ENCODE measurements at regions not wholly inside any gene's neighbourhood (a gene's known extent, or its start where the extent isn't known, plus 50 kb on each side); places are given as distances from the start of the nearest gene placed in this dataset.
"Not testable (repeated sequence)": the region's sequence is repeated elsewhere in the genome, so short reads cannot be mapped to it uniquely, and the experiment has no call there.

GRCh38 chr12:68514807-68515411 lies 95.8 kb upstream of the RAP1B start:
- in situ Hi-C loops (cut with HindIII; ENCODE audit: low pct_unique_long_range_greater_than_20kb, low sequenced_read_pairs): no loop called here
- no peak for DNase-seq (ENCODE audit: low read depth)

GRCh38 chr12:68515793-68516192 lies 94.9 kb upstream of the RAP1B start:
- no peak for DNase-seq (ENCODE audit: low read depth)
- in situ Hi-C loops (cut with HindIII; ENCODE audit: low pct_unique_long_range_greater_than_20kb, low sequenced_read_pairs): no loop called here

GRCh38 chr12:68521321-68521839 lies 89.3 kb upstream of the RAP1B start:
- in situ Hi-C loops (cut with HindIII; ENCODE audit: low pct_unique_long_range_greater_than_20kb, low sequenced_read_pairs): no loop called here
- peak; percentile 90 for DNase-seq (ENCODE audit: low read depth)

GRCh38 chr12:68521848-68522502 lies 88.7 kb upstream of the RAP1B start:
- in situ Hi-C loops (cut with HindIII; ENCODE audit: low pct_unique_long_range_greater_than_20kb, low sequenced_read_pairs): no loop called here
- no peak for DNase-seq (ENCODE audit: low read depth)

- DNase-seq (ENCODE audit: low read depth): no peak
- in situ Hi-C loops (cut with HindIII; ENCODE audit: low pct_unique_long_range_greater_than_20kb, low sequenced_read_pairs): no loop called here
These were observed 81.2 kb upstream of the RAP1B start for GRCh38 chr12:68529466-68529865.

- in situ Hi-C loops (cut with HindIII; ENCODE audit: low pct_unique_long_range_greater_than_20kb, low sequenced_read_pairs): no loop called here
- no peak for DNase-seq (ENCODE audit: low read depth)
These were observed 80.8 kb upstream of the RAP1B start for GRCh38 chr12:68529869-68530268.

- in situ Hi-C loops (cut with HindIII; ENCODE audit: low pct_unique_long_range_greater_than_20kb, low sequenced_read_pairs): no loop called here
- DNase-seq (ENCODE audit: low read depth): no peak
These were observed 80.4 kb upstream of the RAP1B start for GRCh38 chr12:68530299-68530698.

- in situ Hi-C loops (cut with HindIII; ENCODE audit: low pct_unique_long_range_greater_than_20kb, low sequenced_read_pairs): no loop called here
- DNase-seq (ENCODE audit: low read depth): peak; percentile 87
These were observed 79.7 kb upstream of the RAP1B start for GRCh38 chr12:68530965-68531364.

- in situ Hi-C loops (cut with HindIII; ENCODE audit: low pct_unique_long_range_greater_than_20kb, low sequenced_read_pairs): no loop called here
- DNase-seq (ENCODE audit: low read depth): no peak
These were observed 78.4 kb upstream of the RAP1B start for GRCh38 chr12:68532204-68532886.

- in situ Hi-C loops (cut with HindIII; ENCODE audit: low pct_unique_long_range_greater_than_20kb, low sequenced_read_pairs): no loop called here
These were observed 77.8 kb upstream of the RAP1B start for GRCh38 chr12:68532887-68533248.

GRCh38 chr12:68534108-68534507 lies 76.6 kb upstream of the RAP1B start:
- in situ Hi-C loops (cut with HindIII; ENCODE audit: low pct_unique_long_range_greater_than_20kb, low sequenced_read_pairs): no loop called here
- no peak for DNase-seq (ENCODE audit: low read depth)

More at GRCh38 chr12:68532887-68533248, 77.8 kb upstream of the RAP1B start:
- no peak for DNase-seq (ENCODE audit: low read depth)

- in situ Hi-C loops (cut with HindIII; ENCODE audit: low pct_unique_long_range_greater_than_20kb, low sequenced_read_pairs): no loop called here
- DNase-seq (ENCODE audit: low read depth): no peak
These were observed 73.7 kb upstream of the RAP1B start for GRCh38 chr12:68536885-68537485.

GRCh38 chr12:68537571-68537970 lies 73.1 kb upstream of the RAP1B start:
- in situ Hi-C loops (cut with HindIII; ENCODE audit: low pct_unique_long_range_greater_than_20kb, low sequenced_read_pairs): no loop called here
- DNase-seq (ENCODE audit: low read depth): no peak

GRCh38 chr12:68538726-68539614 lies 71.7 kb upstream of the RAP1B start:
- in situ Hi-C loops (cut with HindIII; ENCODE audit: low pct_unique_long_range_greater_than_20kb, low sequenced_read_pairs): no loop called here
- no peak for DNase-seq (ENCODE audit: low read depth)

- DNase-seq (ENCODE audit: low read depth): no peak
- in situ Hi-C loops (cut with HindIII; ENCODE audit: low pct_unique_long_range_greater_than_20kb, low sequenced_read_pairs): no loop called here
These were observed 71.1 kb upstream of the RAP1B start for GRCh38 chr12:68539615-68539952.

GRCh38 chr12:68540768-68541167 lies 69.9 kb upstream of the RAP1B start:
- DNase-seq (ENCODE audit: low read depth); in situ Hi-C loops (cut with HindIII; ENCODE audit: low pct_unique_long_range_greater_than_20kb, low sequenced_read_pairs): not testable (repeated sequence)

GRCh38 chr12:68547318-68547717 lies 63.4 kb upstream of the RAP1B start:
- in situ Hi-C loops (cut with HindIII; ENCODE audit: low pct_unique_long_range_greater_than_20kb, low sequenced_read_pairs); DNase-seq (ENCODE audit: low read depth): not testable (repeated sequence)

GRCh38 chr12:68552605-68553195 lies 58.0 kb upstream of the RAP1B start:
- DNase-seq (ENCODE audit: low read depth); in situ Hi-C loops (cut with HindIII; ENCODE audit: low pct_unique_long_range_greater_than_20kb, low sequenced_read_pairs): not testable (repeated sequence)
